Activated CD4-positive, alpha-beta T cell treated with anti-CD3 and anti-CD28 coated beads, Interleukin-2, amount 50 U/mL, for 16 hours (primary cell): ENCODE measurements at regions not wholly inside any gene's neighbourhood (a gene's known extent, or its start where the extent isn't known, plus 50 kb on each side); places are given as distances from the start of the nearest gene placed in this dataset.
"Not testable (repeated sequence)": the region's sequence is repeated elsewhere in the genome, so short reads cannot be mapped to it uniquely, and the experiment has no call there.

Experiments used
- DNase-seq: peaks from one replicate; pipeline ENCODE4 v3.0.0-alpha.2; 2020

- DNase-seq = no peak
Measured at GRCh38 chr2:133888621-133889219, 320.5 kb upstream of the NCKAP5 start.

GRCh38 chr2:133892352-133892913 is 324.2 kb upstream of the NCKAP5 start:
- DNase-seq = no peak

- DNase-seq = no peak
Measured at GRCh38 chr2:133894429-133894828, 326.2 kb upstream of the NCKAP5 start.

GRCh38 chr2:133897838-133898237 is 329.6 kb upstream of the NCKAP5 start:
- DNase-seq = not testable (repeated sequence)

GRCh38 chr2:133900909-133901308 is 332.6 kb upstream of the NCKAP5 start:
- DNase-seq = no peak

- DNase-seq = no peak
Measured at GRCh38 chr2:133906396-133906795, 338.1 kb upstream of the NCKAP5 start.

GRCh38 chr2:133906926-133907325 is 338.7 kb upstream of the NCKAP5 start:
- DNase-seq = no peak

- DNase-seq = no peak
Measured at GRCh38 chr2:133908171-133908570, 339.9 kb upstream of the NCKAP5 start.

GRCh38 chr2:133918141-133918540 is 335.7 kb upstream of the MGAT5 start:
- DNase-seq = no peak

GRCh38 chr2:133919285-133919684 is 334.6 kb upstream of the MGAT5 start:
- DNase-seq = no peak

GRCh38 chr2:133927894-133928293 is 326.0 kb upstream of the MGAT5 start:
- DNase-seq = no peak

- no peak for DNase-seq
Measured at GRCh38 chr2:133936096-133936495, 317.8 kb upstream of the MGAT5 start.

- DNase-seq = no peak
Measured at GRCh38 chr2:133936601-133937000, 317.3 kb upstream of the MGAT5 start.

GRCh38 chr2:133937669-133938068 is 316.2 kb upstream of the MGAT5 start:
- DNase-seq = no peak

GRCh38 chr2:133940134-133940533 is 313.7 kb upstream of the MGAT5 start:
- no peak for DNase-seq

- no peak for DNase-seq
Measured at GRCh38 chr2:133941666-133942065, 312.2 kb upstream of the MGAT5 start.

- no peak for DNase-seq
Measured at GRCh38 chr2:133942398-133942797, 311.5 kb upstream of the MGAT5 start.

GRCh38 chr2:133943108-133943507 is 310.8 kb upstream of the MGAT5 start:
- no peak for DNase-seq

GRCh38 chr2:133945089-133945488 is 308.8 kb upstream of the MGAT5 start:
- no peak for DNase-seq

GRCh38 chr2:133947057-133947456 is 306.8 kb upstream of the MGAT5 start:
- DNase-seq = no peak

- DNase-seq = no peak
Measured at GRCh38 chr2:133948610-133949290, 305.1 kb upstream of the MGAT5 start.

- DNase-seq = no peak
Measured at GRCh38 chr2:133949595-133949994, 304.3 kb upstream of the MGAT5 start.

GRCh38 chr2:133951209-133951608 is 302.7 kb upstream of the MGAT5 start:
- no peak for DNase-seq

GRCh38 chr2:133952420-133952819 is 301.5 kb upstream of the MGAT5 start:
- no peak for DNase-seq

GRCh38 chr2:133952896-133953295 is 301.0 kb upstream of the MGAT5 start:
- no peak for DNase-seq
